GM12892 (cell line): ENCODE measurements at regions not wholly inside any gene's neighbourhood (a gene's known extent, or its start where the extent isn't known, plus 50 kb on each side); places are given as distances from the start of the nearest gene placed in this dataset.
"Not testable (repeated sequence)": the region's sequence is repeated elsewhere in the genome, so short reads cannot be mapped to it uniquely, and the experiment has no call there.

ENCODE experiments used
- DNase-seq: peaks from one replicate; pipeline ENCODE4 v3.0.0; 2011; ENCODE audit not compliant: insufficient read length
- FAIRE-seq: peaks from 2 replicates; lab custom pipeline; 2011; peaks lifted over from hg19 to GRCh38; lab: Jason Lieb, UNC
- POLR2A ChIP-seq: IDR thresholded peaks from 2 replicates; pipeline ENCODE4 v1.6.1; 2011; ENCODE audit warnings: low read depth, low read length, control low read depth
- POLR2AphosphoS5 ChIP-seq: IDR thresholded peaks from 2 replicates; pipeline ENCODE4 v1.6.1; 2011; ENCODE audit warnings: low read depth, low read length, control low read depth
- TAF1 ChIP-seq: IDR thresholded peaks from 2 replicates; pipeline ENCODE4 v1.6.1; 2011; ENCODE audit warnings: low read depth, mild to moderate bottlenecking, control low read depth, low read length, borderline replicate concordance

- no peak for DNase-seq
- no peak for TF ChIP-seq POLR2A
- no peak for TF ChIP-seq TAF1
- TF ChIP-seq POLR2AphosphoS5 = no peak
- no peak for FAIRE-seq
These were observed 178.9 kb upstream of the MYLIP start for GRCh38 chr6:15949982-15950381.

- TF ChIP-seq POLR2AphosphoS5 (no peak), POLR2A (no peak), TAF1 (no peak)
- no peak for DNase-seq
- no peak for FAIRE-seq
These were observed 179.7 kb upstream of the MYLIP start for GRCh38 chr6:15948930-15949900.

GRCh38 chr6:15947923-15948322, 181.0 kb upstream of the MYLIP start:
- DNase-seq (no peak), FAIRE-seq (no peak)
- TF ChIP-seq POLR2AphosphoS5 (no peak), TAF1 (no peak), POLR2A (no peak)

- no peak for TF ChIP-seq POLR2A
- TF ChIP-seq POLR2AphosphoS5 = no peak
- TF ChIP-seq TAF1 = no peak
- FAIRE-seq (no peak), DNase-seq (no peak)
These were observed 181.4 kb upstream of the MYLIP start for GRCh38 chr6:15947436-15947835.

GRCh38 chr6:15946701-15947385, 182.0 kb upstream of the MYLIP start:
- TF ChIP-seq TAF1 = no peak
- no peak for TF ChIP-seq POLR2AphosphoS5
- TF ChIP-seq POLR2A = no peak
- DNase-seq (no peak), FAIRE-seq (no peak)

- DNase-seq (no peak), FAIRE-seq (no peak)
- TF ChIP-seq POLR2AphosphoS5 (no peak), TAF1 (no peak), POLR2A (no peak)
These were observed 183.2 kb upstream of the MYLIP start for GRCh38 chr6:15945593-15946159.

GRCh38 chr6:15943423-15943822, 185.5 kb upstream of the MYLIP start:
- DNase-seq (no peak), FAIRE-seq (no peak)
- TF ChIP-seq TAF1 = no peak
- no peak for TF ChIP-seq POLR2AphosphoS5
- TF ChIP-seq POLR2A = no peak

GRCh38 chr6:15941168-15941567, 187.7 kb upstream of the MYLIP start:
- DNase-seq = no peak
- FAIRE-seq = no peak
- TF ChIP-seq TAF1 = no peak
- no peak for TF ChIP-seq POLR2A
- no peak for TF ChIP-seq POLR2AphosphoS5

- TF ChIP-seq TAF1 = no peak
- no peak for FAIRE-seq
- no peak for DNase-seq
These were observed 190.8 kb upstream of the MYLIP start for GRCh38 chr6:15938107-15938506.

GRCh38 chr6:15937602-15938001, 191.3 kb upstream of the MYLIP start:
- DNase-seq (no peak), FAIRE-seq (no peak)
- TF ChIP-seq POLR2A = no peak
- TF ChIP-seq POLR2AphosphoS5 = no peak
- TF ChIP-seq TAF1 = no peak

- TF ChIP-seq POLR2AphosphoS5 = no peak
- FAIRE-seq = peak; percentile 84
- DNase-seq = no peak
These were observed 192.4 kb upstream of the MYLIP start for GRCh38 chr6:15936503-15936902.

- FAIRE-seq (no peak), DNase-seq (no peak)
- no peak for TF ChIP-seq POLR2AphosphoS5
These were observed 193.2 kb upstream of the MYLIP start for GRCh38 chr6:15935661-15936060.

GRCh38 chr6:15931697-15932096, 197.2 kb upstream of the MYLIP start:
- DNase-seq, FAIRE-seq: not testable (repeated sequence)
